AG04450 (cell line): ENCODE measurements at regions not wholly inside any gene's neighbourhood (a gene's known extent, or its start where the extent isn't known, plus 50 kb on each side); places are given as distances from the start of the nearest gene placed in this dataset.

ENCODE experiments used
- CTCF ChIA-PET: fragments of 300-600, 350-600 bp; formaldehyde crosslinking; extraction: SDS; loops from one replicate; lab custom pipeline; 2022; ENCODE audit warnings: antibody characterized with exemption, inconsistent platforms; lab: Charles Lee
- POLR2A ChIA-PET: fragments of 350-600 bp; formaldehyde crosslinking; extraction: SDS; loops from one replicate; lab custom pipeline; 2021; ENCODE audit warnings: antibody characterized with exemption, inconsistent platforms; lab: Yijun Ruan, JAX
- DNase-seq: peaks from one replicate; pipeline ENCODE4 v3.0.0-alpha.2; 2011; ENCODE audit warnings: low read depth, low spot score
- H3K27ac ChIP-seq: one replicate; pipeline ENCODE4 v1.5.1; 2012; ENCODE audit warnings: low read depth, low read length, control low read depth
- H3K27me3 ChIP-seq: one replicate; pipeline ENCODE4 v1.6.0; 2012; ENCODE audit warnings: low read length; ENCODE audit not compliant: control insufficient read depth, insufficient read depth
- H3K4me3 ChIP-seq: 2 replicates; pipeline ENCODE4 v1.5.1; 2011; ENCODE audit warnings: mild to moderate bottlenecking, low read depth, low read length, control low read depth
- H3K9me3 ChIP-seq: 2 replicates; pipeline ENCODE4 v1.5.1; 2012; ENCODE audit warnings: low read length; ENCODE audit not compliant: control insufficient read depth, insufficient read depth
- TF ChIP-seq, protein P1 (sequence below): IDR thresholded peaks from 2 replicates; pipeline ENCODE4 v1.5.1; 2011; ENCODE audit warnings: low read depth, low read length, control low read depth, inconsistent platforms

DNA sequence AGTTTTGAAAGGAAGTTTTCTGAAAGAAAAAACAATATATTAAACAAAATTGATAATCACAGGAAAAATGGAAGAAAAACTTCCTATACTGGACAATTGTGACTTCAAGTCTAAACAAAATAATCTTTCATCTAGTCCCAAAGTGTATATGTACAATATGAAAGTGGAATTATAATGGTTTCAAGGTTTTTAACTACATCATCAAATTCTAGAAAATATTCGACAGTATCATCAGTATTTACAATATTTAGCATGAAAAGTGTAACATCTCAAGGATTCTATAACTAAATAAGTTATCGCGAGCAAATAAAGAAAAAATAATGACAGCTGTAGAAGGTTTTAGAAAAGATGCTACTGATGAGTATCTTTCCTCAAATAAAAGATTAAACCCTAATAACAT, 310.9 kb upstream of the LRFN5 start:
- H3K4me3 ChIP-seq: no peak overlapping the region
- ChIA-PET POLR2A (no interaction called here), CTCF (no interaction called here)
- H3K9me3 ChIP-seq: no peaks in the 10 kb centered on the region
- no peak overlapping the region for H3K27ac ChIP-seq
- TF ChIP-seq, protein P1, sequence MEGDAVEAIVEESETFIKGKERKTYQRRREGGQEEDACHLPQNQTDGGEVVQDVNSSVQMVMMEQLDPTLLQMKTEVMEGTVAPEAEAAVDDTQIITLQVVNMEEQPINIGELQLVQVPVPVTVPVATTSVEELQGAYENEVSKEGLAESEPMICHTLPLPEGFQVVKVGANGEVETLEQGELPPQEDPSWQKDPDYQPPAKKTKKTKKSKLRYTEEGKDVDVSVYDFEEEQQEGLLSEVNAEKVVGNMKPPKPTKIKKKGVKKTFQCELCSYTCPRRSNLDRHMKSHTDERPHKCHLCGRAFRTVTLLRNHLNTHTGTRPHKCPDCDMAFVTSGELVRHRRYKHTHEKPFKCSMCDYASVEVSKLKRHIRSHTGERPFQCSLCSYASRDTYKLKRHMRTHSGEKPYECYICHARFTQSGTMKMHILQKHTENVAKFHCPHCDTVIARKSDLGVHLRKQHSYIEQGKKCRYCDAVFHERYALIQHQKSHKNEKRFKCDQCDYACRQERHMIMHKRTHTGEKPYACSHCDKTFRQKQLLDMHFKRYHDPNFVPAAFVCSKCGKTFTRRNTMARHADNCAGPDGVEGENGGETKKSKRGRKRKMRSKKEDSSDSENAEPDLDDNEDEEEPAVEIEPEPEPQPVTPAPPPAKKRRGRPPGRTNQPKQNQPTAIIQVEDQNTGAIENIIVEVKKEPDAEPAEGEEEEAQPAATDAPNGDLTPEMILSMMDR: no peak
- no peaks in the 10 kb centered on the region for H3K27me3 ChIP-seq
- DNase-seq: no peak

DNA sequence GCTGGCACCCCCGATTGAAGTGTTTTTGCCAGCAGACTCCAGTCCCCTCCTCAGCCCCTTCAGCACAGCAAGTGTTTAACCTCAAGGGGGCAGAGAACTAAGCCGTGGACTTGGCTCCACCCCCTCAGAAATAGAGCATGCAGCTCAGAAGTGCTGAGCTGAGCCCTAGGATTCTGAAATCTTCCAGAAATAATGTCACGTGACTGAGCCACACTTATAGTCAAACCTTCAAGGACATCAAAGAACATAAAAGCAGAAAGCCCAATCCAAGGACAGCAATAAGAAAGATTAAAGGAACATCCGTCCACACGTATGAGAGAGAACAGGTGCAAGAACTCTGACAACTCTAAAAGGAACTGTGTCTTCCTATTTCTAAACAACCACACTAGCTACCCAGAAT, 317.7 kb upstream of the LRFN5 start:
- CTCF ChIA-PET: no interaction called here
- no peaks in the 10 kb centered on the region for H3K27me3 ChIP-seq
- no peak overlapping the region for H3K4me3 ChIP-seq
- peaks cover 10% of the 10 kb centered on the region; the same call in 1 of the 2 replicates for H3K9me3 ChIP-seq
- no peak for DNase-seq
- POLR2A ChIA-PET: no interaction called here
- no peak overlapping the region for H3K27ac ChIP-seq
- TF ChIP-seq, protein P1: no peak

DNA sequence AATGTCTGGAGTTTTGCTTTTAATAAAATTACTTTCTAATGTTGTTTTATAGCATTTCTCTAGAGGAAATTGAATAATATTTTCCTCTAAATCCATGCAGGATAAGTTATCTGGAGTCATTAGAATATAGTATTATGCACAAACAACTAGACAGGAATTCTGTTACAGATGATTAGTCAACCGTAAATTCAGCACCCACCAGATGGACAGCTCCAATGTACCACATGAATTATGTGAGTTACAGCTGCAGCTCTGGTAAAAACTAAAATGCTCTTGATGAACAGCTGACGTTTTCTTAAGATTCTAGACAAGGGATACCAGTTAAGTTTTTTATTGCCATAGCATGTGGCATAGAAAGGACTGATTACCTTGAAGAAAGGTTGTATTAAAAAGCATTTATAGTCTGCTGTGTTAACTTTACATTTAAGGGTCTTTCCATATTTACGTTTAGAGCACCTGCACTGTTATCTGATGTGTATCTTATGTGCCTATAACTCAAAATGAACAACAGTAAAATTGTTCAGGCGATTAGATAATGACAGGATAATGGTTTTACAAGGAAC, 321.4 kb upstream of the LRFN5 start:
- no peak overlapping the region for H3K27ac ChIP-seq
- TF ChIP-seq, protein P1: no peak
- ChIA-PET POLR2A (no interaction called here), CTCF (no interaction called here)
- peaks cover 10% of the 10 kb centered on the region; the same call in 1 of the 2 replicates for H3K9me3 ChIP-seq
- no peak for DNase-seq
- no peaks in the 10 kb centered on the region for H3K27me3 ChIP-seq
- no peak overlapping the region for H3K4me3 ChIP-seq

DNA sequence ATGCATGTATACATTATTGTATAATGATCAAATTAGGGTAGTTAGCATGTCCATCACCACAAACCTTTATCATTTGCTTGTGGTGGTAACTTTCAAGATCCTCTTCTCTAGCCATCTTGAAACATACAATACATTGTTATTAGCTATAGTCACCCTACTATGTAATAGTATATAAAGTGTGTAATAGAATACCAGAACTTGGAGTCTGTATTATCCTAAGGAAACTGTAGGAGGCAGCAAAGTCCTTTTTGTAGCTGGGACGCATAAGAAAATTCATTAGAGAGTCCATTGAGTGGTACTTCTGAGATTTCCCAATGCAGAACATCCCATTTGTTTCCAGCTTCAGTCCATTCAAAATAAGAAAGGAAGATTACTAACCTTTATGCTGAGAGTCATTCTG, 325.9 kb upstream of the LRFN5 start:
- DNase-seq: no peak
- no peak overlapping the region for H3K27ac ChIP-seq
- no peaks in the 10 kb centered on the region for H3K27me3 ChIP-seq
- no peak overlapping the region for H3K4me3 ChIP-seq
- ChIA-PET CTCF (interaction anchor here (1.6 kb wide), 1 partner anchor 320 kb away, joined by 7 read pairs; no protein-coding TSS in a partner anchor), POLR2A (no interaction called here)
- TF ChIP-seq, protein P1: no peak
- H3K9me3 ChIP-seq: no peaks in the 10 kb centered on the region

DNA sequence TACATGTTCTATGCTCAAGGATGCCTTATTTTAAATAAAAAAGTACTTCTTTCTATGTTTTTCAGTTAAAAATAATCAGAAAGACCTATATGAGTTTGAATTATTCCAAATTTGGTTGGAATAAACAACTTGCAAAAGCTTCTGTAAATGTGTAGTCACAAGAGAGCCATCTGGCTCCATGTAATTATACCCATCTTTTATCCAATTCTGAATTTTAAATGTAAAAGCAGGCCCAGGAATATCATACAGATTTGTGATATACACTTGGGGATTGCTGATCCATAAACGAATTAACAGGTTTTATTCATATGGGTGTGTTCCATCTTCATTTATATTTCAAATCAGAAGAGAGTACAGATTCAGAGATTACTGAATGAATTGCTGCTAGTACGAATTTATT, 329.2 kb upstream of the LRFN5 start:
- no peak overlapping the region for H3K4me3 ChIP-seq
- no peaks in the 10 kb centered on the region for H3K9me3 ChIP-seq
- ChIA-PET POLR2A (no interaction called here), CTCF (no interaction called here)
- DNase-seq: no peak
- H3K27me3 ChIP-seq: no peaks in the 10 kb centered on the region
- no peak overlapping the region for H3K27ac ChIP-seq
- TF ChIP-seq, protein P1: no peak
